ENCODE measurements at regions not wholly inside any gene's neighbourhood (a gene's known extent, or its start where the extent isn't known, plus 50 kb on each side); places are given as distances from the start of the nearest gene placed in this dataset.

DNA sequence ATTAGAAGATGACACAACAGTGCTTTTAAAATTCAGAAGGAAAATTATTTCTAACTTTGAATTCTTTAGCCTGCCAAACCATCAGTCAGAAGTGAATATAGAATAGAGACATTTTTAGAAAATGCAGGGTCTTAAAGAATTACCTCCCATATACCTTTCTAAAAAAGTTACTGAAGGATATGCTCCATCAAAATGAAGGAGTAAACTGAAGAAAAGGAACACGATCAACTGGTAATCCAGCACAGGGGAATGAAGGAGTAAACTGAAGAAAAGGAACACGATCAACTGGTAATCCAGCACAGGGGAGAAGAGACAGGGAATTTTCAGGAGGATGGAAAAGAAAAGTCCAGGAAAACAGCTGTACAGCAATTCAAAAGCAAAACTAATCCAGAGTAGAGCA lies 75.4 kb upstream of the LDLRAD3 start:
- Histone ChIP-seq H3K36me3 (no peaks in the 10 kb centered on the region), H3K27ac (no peak overlapping the region), H3K4me1 (no peaks in the 10 kb centered on the region), H3K9me3 (peaks cover 0 to 20% (median 15%) of the 10 kb centered on the region in 4 donors), H3K4me3 (no peak overlapping the region), H3K27me3 (no peaks in the 10 kb centered on the region)
- WGBS, 5 donors, result 88 to 100% (median 99%) methylated on average over 2 of the region's 2 CpGs
- no peak for DNase-seq
- TF ChIP-seq EP300 (IDR thresholded peaks at IDR 0.05) (no peak), POLR2AphosphoS5 (IDR thresholded peaks at IDR 0.05) (no peak), POLR2A (IDR thresholded peaks at IDR 0.05) (no peak)
- TF ChIP-seq, protein P1, sequence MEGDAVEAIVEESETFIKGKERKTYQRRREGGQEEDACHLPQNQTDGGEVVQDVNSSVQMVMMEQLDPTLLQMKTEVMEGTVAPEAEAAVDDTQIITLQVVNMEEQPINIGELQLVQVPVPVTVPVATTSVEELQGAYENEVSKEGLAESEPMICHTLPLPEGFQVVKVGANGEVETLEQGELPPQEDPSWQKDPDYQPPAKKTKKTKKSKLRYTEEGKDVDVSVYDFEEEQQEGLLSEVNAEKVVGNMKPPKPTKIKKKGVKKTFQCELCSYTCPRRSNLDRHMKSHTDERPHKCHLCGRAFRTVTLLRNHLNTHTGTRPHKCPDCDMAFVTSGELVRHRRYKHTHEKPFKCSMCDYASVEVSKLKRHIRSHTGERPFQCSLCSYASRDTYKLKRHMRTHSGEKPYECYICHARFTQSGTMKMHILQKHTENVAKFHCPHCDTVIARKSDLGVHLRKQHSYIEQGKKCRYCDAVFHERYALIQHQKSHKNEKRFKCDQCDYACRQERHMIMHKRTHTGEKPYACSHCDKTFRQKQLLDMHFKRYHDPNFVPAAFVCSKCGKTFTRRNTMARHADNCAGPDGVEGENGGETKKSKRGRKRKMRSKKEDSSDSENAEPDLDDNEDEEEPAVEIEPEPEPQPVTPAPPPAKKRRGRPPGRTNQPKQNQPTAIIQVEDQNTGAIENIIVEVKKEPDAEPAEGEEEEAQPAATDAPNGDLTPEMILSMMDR (IDR thresholded peaks at IDR 0.05), result no peak
- intact Hi-C loops (cut with DNase I; ENCODE audit: low total_unique reads), result no loop called here

DNA sequence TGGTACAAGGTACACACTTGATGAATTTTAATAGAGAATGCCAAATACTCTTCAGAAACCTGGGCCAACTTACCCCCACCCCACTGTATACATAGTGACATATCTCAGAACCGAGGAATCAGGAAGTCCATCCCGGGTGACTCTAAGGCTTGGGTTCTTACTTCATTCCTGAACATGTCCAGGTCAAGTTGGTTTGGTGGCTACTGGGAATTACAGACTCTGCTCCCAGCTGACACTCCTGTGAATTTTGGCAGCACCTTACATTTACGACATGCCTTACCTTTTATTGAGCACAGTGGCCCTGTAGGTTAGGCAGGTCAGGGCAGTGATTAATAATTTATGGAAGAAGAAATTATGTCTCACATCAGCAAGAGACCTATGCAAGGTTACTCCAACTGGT lies 70.1 kb upstream of the LDLRAD3 start:
- DNase-seq, result no peak
- WGBS, 5 donors, result 41 to 56% (median 51%) methylated on average over 3 of the region's 3 CpGs
- no peak for TF ChIP-seq EP300 (IDR thresholded peaks at IDR 0.05)
- TF ChIP-seq POLR2AphosphoS5 (IDR thresholded peaks at IDR 0.05), result no peak
- no peak for TF ChIP-seq POLR2A (IDR thresholded peaks at IDR 0.05)
- TF ChIP-seq, protein P1 (IDR thresholded peaks at IDR 0.05), result no peak

GRCh38 chr11:35874751-35875450 lies 69.0 kb upstream of the LDLRAD3 start:
- WGBS, 5 donors, result 74 to 79% (median 76%) methylated on average over 7 of the region's 7 CpGs
- Histone ChIP-seq H3K36me3 (no peaks in the 10 kb centered on the region), H3K9me3 (no peaks in the 10 kb centered on the region), H3K4me1 (no peaks in the 10 kb centered on the region), H3K4me3 (no peak overlapping the region), H3K27me3 (no peaks in the 10 kb centered on the region), H3K27ac (no peak overlapping the region)
- DNase-seq, result no peak
- intact Hi-C loops (cut with DNase I; ENCODE audit: low total_unique reads), result no loop called here
- TF ChIP-seq EP300 (IDR thresholded peaks at IDR 0.05), result no peak
- TF ChIP-seq POLR2A (IDR thresholded peaks at IDR 0.05), result no peak
- TF ChIP-seq, protein P1 (IDR thresholded peaks at IDR 0.05), result no peak
- TF ChIP-seq POLR2AphosphoS5 (IDR thresholded peaks at IDR 0.05), result no peak

More for the DNA sequence above, 70.1 kb upstream of the LDLRAD3 start:
- peaks cover 0 to 8% (median 5%) of the 10 kb centered on the region in 4 donors for H3K9me3 ChIP-seq
- no peaks in the 10 kb centered on the region for H3K27me3 ChIP-seq
- no peaks in the 10 kb centered on the region for H3K4me1 ChIP-seq
- no peak overlapping the region for H3K27ac ChIP-seq
- H3K4me3 ChIP-seq, result no peak overlapping the region
- intact Hi-C loops (cut with DNase I; ENCODE audit: low total_unique reads), result no loop called here
- H3K36me3 ChIP-seq, result no peaks in the 10 kb centered on the region

- TF ChIP-seq, protein P1 (IDR thresholded peaks at IDR 0.05), result no peak
- no peak for TF ChIP-seq POLR2A (IDR thresholded peaks at IDR 0.05)
- no peak for TF ChIP-seq POLR2AphosphoS5 (IDR thresholded peaks at IDR 0.05)
- no peak for TF ChIP-seq EP300 (IDR thresholded peaks at IDR 0.05)
- no peak for DNase-seq
- Histone ChIP-seq H3K36me3 (no peaks in the 10 kb centered on the region), H3K27ac (no peak overlapping the region), H3K4me1 (no peaks in the 10 kb centered on the region), H3K27me3 (no peaks in the 10 kb centered on the region), H3K9me3 (no peaks in the 10 kb centered on the region), H3K4me3 (no peak overlapping the region)
- intact Hi-C loops (cut with DNase I; ENCODE audit: low total_unique reads), result no loop called here
- 90 to 96% (median 94%) methylated on average over 3 of the region's 3 CpGs for WGBS, 5 donors
These were observed 68.4 kb upstream of the LDLRAD3 start for GRCh38 chr11:35875466-35875865.

All from stomach (tissue), 8 donors.